ENCODE measurements at regions not wholly inside any gene's neighbourhood (a gene's known extent, or its start where the extent isn't known, plus 50 kb on each side); places are given as distances from the start of the nearest gene placed in this dataset.

GRCh38 chr10:78800535-78801320 is 268.0 kb upstream of the ZMIZ1 start:
- no peak for DNase-seq (ENCODE audit: low read depth in 2 of 3, low spot score in 1 of 3)

- DNase-seq (ENCODE audit: low read depth in 2 of 3, low spot score in 1 of 3): no peak
Measured at GRCh38 chr10:78802431-78802830, 266.3 kb upstream of the ZMIZ1 start.

- no peak for DNase-seq (ENCODE audit: low read depth in 2 of 3, low spot score in 1 of 3)
Measured at GRCh38 chr10:78802866-78803265, 265.9 kb upstream of the ZMIZ1 start.

GRCh38 chr10:78803710-78804109 is 265.1 kb upstream of the ZMIZ1 start:
- DNase-seq (ENCODE audit: low read depth in 2 of 3, low spot score in 1 of 3): no peak

- no peak for DNase-seq (ENCODE audit: low read depth in 2 of 3, low spot score in 1 of 3)
Measured at GRCh38 chr10:78804411-78805032, 264.2 kb upstream of the ZMIZ1 start.

- DNase-seq (ENCODE audit: low read depth in 2 of 3, low spot score in 1 of 3): no peak
Measured at GRCh38 chr10:78805176-78805575, 263.6 kb upstream of the ZMIZ1 start.

GRCh38 chr10:78806681-78807221 is 262.0 kb upstream of the ZMIZ1 start:
- no peak for DNase-seq (ENCODE audit: low read depth in 2 of 3, low spot score in 1 of 3)

GRCh38 chr10:78807504-78808203 is 261.1 kb upstream of the ZMIZ1 start:
- no peak for DNase-seq (ENCODE audit: low read depth in 2 of 3, low spot score in 1 of 3)

- DNase-seq (ENCODE audit: low read depth in 2 of 3, low spot score in 1 of 3): no peak
Measured at GRCh38 chr10:78808286-78808685, 260.5 kb upstream of the ZMIZ1 start.

GRCh38 chr10:78808736-78809367 is 259.9 kb upstream of the ZMIZ1 start:
- DNase-seq (ENCODE audit: low read depth in 2 of 3, low spot score in 1 of 3): no peak

- no peak for DNase-seq (ENCODE audit: low read depth in 2 of 3, low spot score in 1 of 3)
Measured at GRCh38 chr10:78811174-78811573, 257.6 kb upstream of the ZMIZ1 start.

- no peak for DNase-seq (ENCODE audit: low read depth in 2 of 3, low spot score in 1 of 3)
Measured at GRCh38 chr10:78812571-78813318, 256.0 kb upstream of the ZMIZ1 start.

GRCh38 chr10:78813526-78813925 is 255.2 kb upstream of the ZMIZ1 start:
- no peak for DNase-seq (ENCODE audit: low read depth in 2 of 3, low spot score in 1 of 3)

GRCh38 chr10:78813998-78814399 is 254.8 kb upstream of the ZMIZ1 start:
- DNase-seq (ENCODE audit: low read depth in 2 of 3, low spot score in 1 of 3): no peak

- no peak for DNase-seq (ENCODE audit: low read depth in 2 of 3, low spot score in 1 of 3)
Measured at GRCh38 chr10:78814407-78814806, 254.4 kb upstream of the ZMIZ1 start.

GRCh38 chr10:78815702-78816334 is 252.9 kb upstream of the ZMIZ1 start:
- DNase-seq (ENCODE audit: low read depth in 2 of 3, low spot score in 1 of 3): no peak

- no peak for DNase-seq (ENCODE audit: low read depth in 2 of 3, low spot score in 1 of 3)
Measured at GRCh38 chr10:78817361-78817760, 251.4 kb upstream of the ZMIZ1 start.

GRCh38 chr10:78817804-78818203 is 251.0 kb upstream of the ZMIZ1 start:
- no peak for DNase-seq (ENCODE audit: low read depth in 2 of 3, low spot score in 1 of 3)

- DNase-seq (ENCODE audit: low read depth in 2 of 3, low spot score in 1 of 3): no peak
Measured at GRCh38 chr10:78819361-78820006, 249.3 kb upstream of the ZMIZ1 start.

- no peak for DNase-seq (ENCODE audit: low read depth in 2 of 3, low spot score in 1 of 3)
Measured at GRCh38 chr10:78820007-78820362, 248.8 kb upstream of the ZMIZ1 start.

Data from stimulated activated CD4-positive, alpha-beta T cell treated with anti-CD3 and anti-CD28 coated beads, Interleukin-12 subunit alpha, Interleukin-12 subunit beta, amount 100 ng/mL, for 48 hours (primary cell).